OCI-M2 (cell line): ENCODE measurements at regions not wholly inside any gene's neighbourhood (a gene's known extent, or its start where the extent isn't known, plus 50 kb on each side); places are given as distances from the start of the nearest gene placed in this dataset.

Experiments used
- DNase-seq: peaks from one replicate; lab custom pipeline; 2025; ENCODE audit not compliant: unreplicated experiment; lab: John Stamatoyannopoulos, UW

DNA sequence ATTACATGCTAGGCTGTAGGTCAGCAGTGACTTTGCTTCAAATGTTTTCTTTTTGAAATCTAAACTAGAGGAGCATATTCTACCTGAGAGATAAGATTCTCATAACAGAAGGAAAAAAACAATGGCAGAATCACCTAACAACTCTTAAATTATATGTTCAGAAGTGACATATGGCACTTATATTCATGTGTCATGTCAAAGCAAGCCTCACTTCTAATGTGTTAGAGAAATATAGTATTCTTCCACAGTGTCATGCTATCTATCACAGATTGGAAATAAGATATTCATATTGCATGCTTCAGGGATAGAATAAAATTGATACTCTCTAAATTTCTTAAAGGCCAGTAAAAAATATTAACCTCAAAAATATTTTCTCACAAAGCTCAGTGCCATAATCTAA, 874.6 kb upstream of the PRMT6 start:
- DNase-seq = no peak

DNA sequence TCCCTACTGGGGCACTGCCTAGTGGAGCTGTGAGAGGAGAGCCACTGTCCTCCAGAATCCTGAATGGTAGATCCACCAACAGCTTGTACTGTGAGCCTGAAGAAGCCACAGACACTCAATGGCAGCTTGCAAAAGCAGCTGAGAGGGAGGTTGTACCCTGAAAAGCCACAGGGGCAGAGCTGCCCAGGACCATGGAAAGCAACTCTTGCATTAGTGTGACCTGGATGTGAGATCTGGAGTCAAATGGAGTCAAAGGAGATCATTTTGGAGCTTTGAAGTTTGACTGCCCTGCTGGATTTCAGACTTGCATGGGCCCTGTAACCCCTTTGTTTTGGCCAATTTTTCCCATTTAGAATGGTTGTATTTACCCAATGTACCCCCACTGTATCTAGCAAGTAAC, 871.4 kb upstream of the PRMT6 start:
- DNase-seq = no peak

DNA sequence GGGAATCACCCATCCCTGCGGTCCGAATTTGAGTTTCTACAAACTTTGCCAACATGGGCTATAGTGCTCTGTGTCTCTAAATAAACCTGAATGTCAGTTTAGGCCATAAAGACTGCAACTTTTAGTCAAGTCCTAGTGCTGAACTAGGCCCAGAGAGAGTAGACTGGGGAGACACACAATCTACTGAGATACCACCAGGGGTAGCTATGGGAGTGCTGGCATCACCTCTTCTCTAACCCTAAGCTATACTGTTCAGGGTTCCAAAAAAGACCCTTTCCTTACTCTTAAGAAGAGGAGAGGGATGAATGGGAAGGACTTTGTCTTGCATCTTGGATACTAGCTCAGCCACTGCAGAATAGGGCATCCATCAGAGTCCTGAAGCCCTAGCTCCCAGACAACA, 866.7 kb upstream of the PRMT6 start:
- no peak for DNase-seq

DNA sequence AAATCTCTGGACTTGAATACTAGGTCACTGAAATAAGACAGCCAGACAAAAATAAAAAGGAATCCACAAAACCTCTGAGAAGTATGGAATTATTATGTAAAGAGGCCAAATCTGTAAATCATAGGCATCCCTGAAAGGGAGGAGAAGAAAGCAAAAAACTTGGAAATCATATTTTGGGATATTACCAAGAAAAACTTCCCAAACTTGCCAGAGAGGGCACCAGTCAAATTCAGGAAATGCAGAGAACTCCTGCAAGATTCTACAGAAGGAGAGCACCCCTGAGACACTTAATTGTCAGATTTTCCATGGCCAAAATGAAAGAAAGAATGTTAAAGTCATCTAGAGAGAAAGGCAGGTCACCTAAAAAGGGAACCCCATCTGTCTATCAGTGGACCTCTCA, 862.3 kb upstream of the PRMT6 start:
- DNase-seq = no peak

DNA sequence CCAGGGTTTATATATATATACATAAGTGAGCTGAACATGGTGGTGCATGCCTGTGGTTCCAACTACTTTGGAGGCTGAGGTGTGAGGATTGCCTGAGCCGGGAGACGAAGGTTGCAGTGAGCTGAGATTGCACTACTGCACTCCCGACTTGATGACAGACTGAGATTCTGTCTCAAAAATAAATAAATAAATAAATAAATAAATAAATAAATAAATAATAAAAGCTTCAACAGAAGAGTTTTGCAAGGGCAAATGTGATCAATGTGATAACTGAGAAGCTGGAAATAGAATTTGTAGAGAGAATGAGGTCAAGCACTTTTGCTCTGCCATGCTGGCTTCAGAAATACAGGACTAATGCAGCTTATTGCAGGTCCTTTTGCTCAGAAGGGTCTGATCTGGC, 855.8 kb upstream of the PRMT6 start:
- DNase-seq = no peak

DNA sequence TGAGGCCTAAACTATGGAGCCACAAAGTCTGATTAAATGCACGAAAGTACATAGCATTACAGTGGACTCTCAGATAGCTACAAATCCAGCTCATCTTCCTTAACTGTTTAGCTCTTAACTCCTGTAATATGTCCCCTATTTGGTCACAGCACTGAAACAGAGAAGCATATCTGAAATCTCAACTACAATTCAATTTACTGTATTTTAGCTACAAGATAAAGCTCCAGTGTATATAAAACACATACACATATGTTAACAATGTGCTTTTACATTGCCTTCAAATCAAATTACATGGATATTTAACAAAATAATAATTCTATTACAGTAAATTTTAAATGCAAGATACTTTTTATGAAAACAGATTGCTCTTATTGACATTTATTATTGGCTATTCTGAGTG, 849.3 kb upstream of the PRMT6 start:
- no peak for DNase-seq

DNA sequence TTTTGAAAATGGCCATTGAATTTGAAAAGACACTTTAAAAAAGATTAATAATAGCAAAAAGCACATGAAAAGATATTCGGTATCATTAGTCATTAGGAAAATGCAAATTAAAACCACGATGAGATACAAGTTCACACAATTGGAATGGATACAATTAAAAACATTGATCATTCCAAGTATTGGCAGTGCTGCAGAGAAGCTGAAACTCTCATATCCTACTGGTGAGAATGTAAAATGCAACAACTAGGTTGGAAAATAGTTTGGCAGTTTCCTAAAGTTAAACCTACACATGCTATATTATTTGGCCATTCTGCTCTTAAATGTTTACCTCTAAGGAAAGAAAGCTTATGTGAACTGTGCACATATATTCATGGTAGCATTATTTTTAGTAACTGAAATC, 838.7 kb upstream of the PRMT6 start:
- no peak for DNase-seq

DNA sequence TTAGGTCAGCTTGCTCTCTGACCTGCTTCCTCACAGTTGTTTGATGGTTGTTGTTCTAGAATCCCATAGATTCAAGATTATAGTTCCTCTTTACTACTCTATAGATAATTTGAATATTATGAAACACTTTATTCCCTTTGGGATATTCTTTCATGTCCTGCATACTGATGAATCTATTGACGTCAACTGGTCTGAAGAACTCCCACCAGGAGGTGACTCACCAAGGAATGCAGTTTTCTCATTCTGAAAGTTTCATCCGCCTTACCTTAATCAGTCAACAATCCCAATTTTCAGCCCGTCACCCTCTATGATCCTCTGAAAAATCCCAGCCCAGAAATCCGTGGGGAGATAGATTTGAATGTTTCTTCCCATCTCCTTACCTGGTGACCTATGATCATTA, 834.1 kb upstream of the PRMT6 start:
- DNase-seq = no peak

DNA sequence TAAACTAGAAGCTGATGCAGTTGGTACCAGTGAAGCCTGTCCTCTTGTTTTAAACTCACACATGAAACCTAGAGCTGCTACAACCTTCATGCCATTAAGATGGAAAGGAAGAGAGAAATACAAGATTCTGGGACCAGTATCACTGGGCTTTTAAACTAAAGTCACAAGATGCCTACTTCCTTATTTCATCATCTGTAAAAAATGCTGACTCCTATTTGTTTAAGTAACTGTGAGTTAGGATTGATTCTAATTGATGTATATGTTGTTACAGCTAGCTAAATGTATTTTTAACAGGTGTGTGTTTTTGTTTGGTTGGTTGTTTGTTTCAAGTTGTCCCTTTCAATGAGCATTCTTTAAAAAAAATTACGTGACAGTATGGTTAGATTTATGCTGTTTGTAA, 833.3 kb upstream of the PRMT6 start:
- DNase-seq = no peak

DNA sequence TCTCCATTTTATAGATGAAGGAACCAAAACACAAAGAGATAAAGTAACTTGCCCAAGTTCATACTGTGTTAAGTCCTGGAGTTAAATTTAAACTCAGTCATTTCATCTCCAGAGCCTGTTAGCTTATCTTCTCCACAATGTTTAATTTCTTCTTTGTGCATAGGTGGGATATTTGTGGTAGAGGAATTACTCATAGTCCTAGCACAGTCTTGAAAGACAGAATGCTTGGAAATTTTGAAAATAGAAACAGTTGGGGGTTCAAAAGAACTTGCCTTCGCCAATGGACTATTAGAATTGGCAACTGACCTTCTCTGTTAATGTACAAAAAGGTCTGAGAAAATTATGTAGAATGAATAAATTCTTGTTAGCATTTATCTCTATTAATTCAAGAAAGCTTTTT, 832.0 kb upstream of the PRMT6 start:
- no peak for DNase-seq

DNA sequence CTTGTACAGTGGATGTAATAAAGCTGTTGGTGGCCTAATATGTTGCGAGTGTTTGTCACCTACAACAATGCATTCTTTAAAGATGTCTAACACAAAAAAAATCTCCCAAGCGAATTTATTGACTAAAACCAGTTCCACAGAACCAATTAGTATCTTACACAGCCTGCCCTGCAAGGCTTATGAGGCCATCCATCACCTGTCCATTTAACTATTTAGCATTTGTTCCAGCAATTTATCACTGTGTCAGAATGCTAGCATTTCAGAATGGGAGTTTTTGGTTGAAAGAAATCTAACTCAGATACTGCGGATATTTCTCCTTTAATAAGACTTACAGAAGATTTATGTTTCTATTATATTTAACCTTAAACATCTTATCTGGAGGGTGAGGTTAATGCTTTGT, 831.1 kb upstream of the PRMT6 start:
- DNase-seq = no peak

DNA sequence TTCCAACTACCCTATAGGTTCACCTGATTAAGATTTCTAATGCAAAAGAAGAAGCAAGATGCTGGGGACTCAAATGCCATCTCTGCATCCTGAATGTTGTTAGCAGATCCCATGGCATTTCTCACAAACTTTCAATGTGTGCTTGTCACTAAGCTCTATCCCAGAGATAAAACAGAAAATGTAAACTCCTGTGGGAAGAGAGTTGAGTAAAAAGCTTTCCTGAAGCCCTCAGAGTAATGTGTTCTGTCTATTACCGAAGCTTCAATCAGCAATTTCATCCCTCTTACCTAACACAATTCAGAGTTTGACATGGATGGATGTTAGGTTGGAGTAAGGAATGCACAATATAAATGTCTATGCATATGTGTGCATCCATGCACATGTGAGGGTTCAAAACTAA, 829.9 kb upstream of the PRMT6 start:
- no peak for DNase-seq

DNA sequence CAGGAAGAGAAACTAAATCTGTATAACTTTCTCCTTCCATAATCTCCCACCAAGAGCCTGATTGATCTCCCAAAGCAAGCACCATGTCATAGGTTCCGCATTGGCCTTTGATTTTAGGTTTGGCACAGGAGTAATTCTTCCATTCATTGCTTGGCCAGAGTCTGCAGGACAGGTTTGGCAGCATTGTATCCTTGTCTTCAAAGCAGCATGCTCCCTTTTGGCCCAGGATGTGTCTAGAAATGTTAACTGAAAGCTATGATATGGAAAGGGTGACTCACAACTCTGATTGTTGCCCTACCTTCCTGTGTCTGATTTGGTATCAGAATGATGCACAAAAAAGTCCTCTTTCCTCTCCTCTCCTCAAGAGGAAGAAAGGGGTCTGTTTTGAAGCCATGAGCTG, 824.3 kb upstream of the PRMT6 start:
- no peak for DNase-seq

DNA sequence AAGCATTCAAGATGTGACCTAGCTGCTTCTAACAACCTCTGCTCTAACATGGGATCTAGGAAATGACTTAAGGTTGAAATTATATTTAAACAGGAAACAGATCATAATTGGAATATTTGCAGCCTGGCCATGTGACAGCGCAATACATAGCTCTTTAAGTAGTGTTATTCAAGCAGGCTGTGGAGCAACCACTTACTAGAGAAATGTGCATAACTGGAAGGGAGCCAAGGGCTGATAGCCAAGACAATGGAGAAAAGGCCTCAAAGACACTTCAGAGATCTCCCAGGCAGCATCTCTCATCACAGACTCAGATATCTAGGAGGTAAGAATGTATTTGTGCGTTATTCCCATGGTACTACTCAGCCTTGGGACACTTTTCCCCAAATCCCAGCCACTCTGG, 823.0 kb upstream of the PRMT6 start:
- no peak for DNase-seq

DNA sequence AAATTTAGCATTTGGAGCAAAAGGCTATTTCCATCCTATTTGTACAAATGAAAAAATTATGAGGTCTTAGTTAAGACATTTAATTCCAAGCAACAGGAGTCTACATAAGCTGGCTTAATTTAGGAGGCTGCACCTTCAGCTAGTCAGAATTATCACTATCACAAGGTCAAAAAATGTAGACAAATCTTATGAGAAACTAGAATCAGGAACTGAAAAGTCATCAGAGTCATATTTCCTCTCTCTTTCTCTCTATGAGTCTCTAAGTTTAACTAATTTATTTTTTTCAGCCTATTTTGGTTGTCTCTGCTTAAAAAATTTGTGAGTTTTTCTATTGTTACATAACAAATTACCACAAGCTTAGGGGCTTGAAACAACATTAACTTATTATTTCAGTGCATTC, 807.1 kb upstream of the PRMT6 start:
- no peak for DNase-seq

DNA sequence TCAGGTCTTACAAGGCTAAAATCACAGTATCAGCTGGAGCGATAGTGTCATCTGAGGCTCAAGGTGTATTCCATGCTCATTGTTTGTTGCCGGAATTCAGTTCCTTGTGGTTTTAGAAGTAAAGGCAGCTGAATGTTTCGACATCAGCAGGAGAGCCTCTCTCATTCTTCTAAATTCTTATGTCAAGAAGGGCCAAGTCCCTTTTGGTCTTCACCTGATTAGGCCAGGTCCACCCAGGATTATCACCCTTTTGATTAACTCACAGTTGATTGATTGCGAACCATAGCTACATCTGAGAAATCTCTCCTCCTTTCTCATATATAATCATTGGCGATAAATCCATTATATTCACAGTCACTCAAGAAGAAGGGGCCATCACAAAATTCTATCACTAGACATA, 806.7 kb upstream of the PRMT6 start:
- DNase-seq = no peak

DNA sequence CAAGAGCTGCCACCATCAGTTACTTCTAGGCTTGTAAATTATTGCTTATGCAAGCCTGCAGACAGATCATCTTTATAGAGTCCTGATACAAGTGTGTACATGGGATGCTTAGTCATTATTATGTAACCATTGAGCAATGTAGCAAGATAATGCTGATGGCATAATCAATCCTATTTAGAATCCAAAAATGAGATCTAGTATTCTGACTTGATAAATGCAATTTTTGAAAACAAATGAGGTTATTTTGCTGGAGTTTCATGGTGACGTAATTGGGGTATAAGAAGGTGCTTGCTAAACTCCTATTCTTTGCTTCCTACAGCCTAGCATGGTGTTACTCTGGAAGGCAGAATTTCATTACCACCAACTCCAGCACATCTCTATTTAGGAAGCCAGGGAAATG, 801.7 kb upstream of the PRMT6 start:
- DNase-seq = no peak

DNA sequence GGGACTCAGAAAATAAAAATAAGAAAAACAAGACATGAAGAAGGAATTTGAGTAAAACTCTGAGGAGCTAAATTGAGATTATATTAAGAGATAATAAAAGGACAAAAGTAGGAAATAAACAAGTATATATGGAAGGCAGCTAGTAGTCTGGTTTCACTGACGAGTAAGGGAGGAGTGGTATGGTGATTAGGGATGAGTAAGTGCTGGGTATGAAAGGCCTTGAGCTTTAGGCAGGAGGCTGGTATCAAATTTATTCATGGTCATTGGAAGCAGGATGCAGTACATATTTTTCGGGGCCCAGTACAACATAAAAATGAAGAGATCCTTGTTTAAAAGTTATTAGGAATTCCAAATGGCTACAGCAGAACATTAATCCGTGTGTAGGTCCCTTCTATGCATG, 789.7 kb upstream of the PRMT6 start:
- no peak for DNase-seq

DNA sequence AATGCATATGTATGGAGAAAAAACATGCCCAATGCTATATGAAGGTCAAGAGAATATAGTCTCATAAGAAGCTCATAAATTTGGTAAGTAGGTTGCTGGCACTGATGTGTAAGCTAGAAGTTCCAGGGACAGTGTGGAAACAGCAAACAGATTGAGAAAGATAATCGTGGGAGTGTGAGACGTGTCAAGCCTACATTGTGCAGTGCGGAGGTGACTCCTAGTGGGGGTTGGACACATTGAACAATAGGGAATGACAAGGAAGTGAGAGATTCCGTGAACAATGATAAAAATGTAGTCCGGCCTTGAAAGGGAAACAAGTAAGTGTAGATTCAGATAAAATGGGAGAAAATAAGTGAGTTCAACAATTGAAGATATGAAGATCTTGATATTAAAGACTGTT, 788.4 kb upstream of the PRMT6 start:
- no peak for DNase-seq

DNA sequence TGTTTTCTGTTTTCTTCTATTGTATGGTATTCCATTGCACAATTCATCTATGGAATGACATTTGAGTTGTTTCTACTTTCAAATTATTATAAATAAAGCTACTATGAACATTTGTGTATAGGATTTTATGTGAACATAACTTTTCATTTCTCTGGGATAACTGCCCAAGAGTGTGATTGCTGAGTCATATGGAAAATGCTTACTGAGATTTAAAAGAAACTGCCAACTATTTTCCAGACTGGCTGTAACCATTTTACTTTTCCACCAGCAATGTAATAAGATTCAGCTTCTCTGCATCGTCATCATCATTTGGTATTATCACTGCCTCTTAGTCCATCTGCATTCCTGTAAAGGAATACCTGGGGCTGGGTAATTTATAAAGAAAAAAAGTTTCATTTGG, 779.6 kb upstream of the PRMT6 start:
- DNase-seq = no peak

DNA sequence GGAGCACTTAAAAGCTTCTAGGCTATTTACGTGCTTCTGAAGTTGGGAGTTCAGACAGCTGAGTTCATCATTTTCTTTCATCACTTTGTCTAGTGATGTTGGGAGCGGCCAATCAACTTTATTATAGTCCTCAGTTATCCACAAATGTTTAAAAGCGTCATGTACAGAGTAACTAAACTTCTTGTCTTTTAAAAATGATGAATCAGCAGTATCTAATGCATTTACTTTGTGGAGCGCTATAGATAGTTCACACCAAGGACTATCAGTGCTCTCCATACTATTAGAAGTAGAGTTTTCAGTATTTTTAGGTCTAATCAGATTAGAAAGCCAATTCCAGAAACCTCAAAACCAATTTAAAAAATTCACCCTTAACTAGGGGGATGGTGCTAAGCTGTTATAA, 778.7 kb upstream of the PRMT6 start:
- DNase-seq = no peak

DNA sequence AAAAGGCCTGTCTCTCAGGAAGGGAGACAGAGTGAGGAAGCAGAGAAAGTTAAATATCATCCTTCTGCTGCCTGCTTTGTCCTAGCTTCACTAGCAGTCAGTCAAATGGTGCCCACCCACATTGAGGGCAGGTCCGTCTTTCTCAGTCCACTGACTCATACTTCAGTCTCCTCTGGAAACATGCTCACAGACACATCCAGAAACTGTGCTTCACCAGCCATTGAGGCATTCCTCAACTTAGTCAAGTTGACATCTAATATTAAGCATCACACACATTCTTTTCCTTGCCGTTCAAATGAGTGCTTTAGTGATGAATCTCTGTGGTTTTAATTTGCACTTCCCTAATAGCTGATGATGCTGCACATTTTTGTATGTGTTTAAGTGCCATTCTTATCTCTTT, 777.8 kb upstream of the PRMT6 start:
- no peak for DNase-seq

DNA sequence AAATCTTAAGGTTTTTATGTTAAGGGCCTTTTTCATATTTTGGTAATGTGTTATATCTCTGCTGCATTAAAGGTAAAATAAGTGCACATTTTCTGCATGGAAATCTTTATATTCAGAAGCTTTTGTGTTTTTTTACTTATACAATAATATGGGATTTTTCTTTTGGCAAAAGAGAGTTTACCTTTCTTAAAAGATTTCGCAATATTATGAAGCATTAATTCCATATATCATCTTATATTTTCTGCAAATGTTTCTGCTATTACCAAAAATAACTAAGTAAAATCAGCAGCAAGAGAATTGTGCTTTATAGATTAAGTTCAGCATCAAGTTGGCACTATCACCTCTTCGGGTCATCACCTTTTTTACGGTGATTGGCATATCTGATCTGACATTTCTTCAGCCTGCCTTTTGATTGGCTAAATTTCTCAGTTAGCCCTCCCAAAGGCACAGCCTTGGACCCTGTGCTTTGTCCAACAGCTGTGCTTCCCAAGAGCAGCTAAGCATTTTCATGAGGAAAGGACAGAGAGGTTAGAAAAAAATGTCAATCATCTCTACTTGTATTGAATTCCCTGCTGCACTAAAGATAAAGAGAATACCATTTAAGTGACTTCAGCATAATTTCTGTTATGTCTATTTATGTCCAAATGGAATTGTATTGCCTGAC, 767.1 kb upstream of the PRMT6 start:
- no peak for DNase-seq
